ENCODE measurements at regions not wholly inside any gene's neighbourhood (a gene's known extent, or its start where the extent isn't known, plus 50 kb on each side); places are given as distances from the start of the nearest gene placed in this dataset.
A peak's percentile ranks its signal among the peaks of the same experiment; 100 is the strongest.
"Not testable (repeated sequence)": the region's sequence is repeated elsewhere in the genome, so short reads cannot be mapped to it uniquely, and the experiment has no call there.

DNA sequence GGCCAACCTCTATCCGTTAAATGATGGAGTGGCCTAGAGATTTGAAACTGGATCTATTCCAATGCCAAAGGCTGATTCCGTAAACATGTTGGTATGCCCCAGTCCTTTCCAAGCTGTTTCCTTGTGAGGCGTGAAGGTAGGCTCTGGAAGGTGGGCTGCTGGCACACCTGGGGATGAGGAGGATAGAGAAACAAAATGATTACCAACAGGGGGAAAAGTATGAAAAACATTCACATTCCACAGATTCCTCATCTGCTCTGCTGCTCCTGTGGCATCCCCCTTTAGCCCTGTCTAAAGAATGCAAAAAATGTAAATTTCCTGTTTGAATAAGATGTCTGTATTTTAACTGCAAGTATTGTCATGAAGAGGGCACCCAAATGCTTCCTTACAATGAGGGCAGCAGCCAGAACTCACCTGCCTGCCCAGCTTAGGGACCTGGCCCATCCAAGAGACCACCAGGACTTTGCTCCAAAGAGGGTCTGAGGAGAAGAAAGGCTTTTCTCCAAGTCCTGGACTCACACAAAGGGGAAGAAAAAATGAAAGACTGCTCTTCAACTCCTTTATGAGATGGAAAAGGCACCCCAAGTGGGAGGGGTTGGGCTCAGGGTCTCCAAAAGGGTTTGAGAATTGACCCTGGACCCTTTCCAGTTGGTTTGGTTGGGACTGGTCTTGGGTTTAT is 132.3 kb upstream of the PELI1 start:
- Mint-ChIP-seq H3K4me1 (ENCODE audit: low read depth) (peaks cover 32% of the 10 kb centered on the region), H3K9me3 (no peaks in the 10 kb centered on the region), H3K4me3 (no peak overlapping the region), H3K27ac (no peak overlapping the region), H3K36me3 (ENCODE audit: low read depth) (no peaks in the 10 kb centered on the region), H3K27me3 (no peaks in the 10 kb centered on the region)

DNA sequence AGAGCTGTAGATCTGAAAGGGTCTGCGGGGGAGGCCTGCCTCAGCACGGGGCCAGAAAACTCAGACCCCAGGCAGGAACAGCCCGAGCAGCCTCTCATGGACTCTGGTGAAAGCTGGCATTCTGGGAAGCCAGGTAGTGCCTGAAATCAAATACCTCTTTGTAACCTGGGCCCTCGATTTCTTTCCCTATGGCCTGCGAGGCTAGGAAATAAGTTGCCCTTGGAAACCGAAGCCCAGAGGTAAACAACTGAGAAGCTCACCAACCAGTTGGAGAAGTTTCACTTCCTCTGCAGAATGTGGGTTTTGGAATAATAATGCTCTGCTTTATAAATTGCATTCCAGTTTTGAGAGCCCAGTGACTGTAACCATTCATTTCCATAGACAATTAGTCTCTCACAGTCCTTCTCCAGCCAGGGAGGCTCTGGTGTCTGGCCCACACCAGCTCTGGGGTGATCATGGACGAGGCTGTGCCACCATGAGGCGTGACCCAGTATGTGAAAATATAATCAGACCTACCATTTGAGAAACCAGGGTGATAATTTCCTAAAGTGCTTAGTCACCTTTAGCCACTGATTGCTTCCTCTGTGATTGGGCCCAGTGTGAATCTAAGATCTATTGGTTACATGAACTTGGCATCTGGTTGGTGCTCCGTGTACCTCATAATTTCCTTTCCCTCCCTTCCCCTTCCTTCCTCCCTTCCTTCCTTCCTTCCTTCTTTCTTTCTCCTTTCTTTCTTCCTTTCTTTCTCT is 133.1 kb upstream of the PELI1 start:
- H3K4me1 Mint-ChIP-seq (ENCODE audit: low read depth), result peaks cover 32% of the 10 kb centered on the region
- no peak overlapping the region for H3K4me3 Mint-ChIP-seq
- no peak overlapping the region for H3K27ac Mint-ChIP-seq
- no peaks in the 10 kb centered on the region for H3K36me3 Mint-ChIP-seq (ENCODE audit: low read depth)
- H3K27me3 Mint-ChIP-seq, result no peaks in the 10 kb centered on the region
- no peaks in the 10 kb centered on the region for H3K9me3 Mint-ChIP-seq

DNA sequence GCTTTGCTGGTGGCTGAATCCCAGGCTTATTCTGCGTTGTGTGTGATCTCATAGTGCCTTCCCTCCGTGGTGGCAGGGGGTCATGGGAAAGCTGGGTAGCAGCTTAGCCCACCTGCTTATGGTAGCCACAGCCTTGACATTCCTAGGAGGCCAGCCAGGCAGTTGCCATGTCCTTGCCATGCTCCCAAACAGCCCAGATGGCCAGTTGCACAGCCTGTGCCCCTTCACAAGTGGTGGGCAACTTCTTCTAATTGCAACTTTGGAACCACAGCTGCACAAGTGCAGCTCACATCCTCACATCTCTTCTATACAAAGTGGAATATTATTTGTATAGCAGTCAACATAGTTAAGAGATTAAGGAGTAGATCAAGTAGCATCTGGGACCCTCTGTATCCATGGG is 136.6 kb upstream of the PELI1 start:
- H3K27me3 Mint-ChIP-seq; H3K4me3 Mint-ChIP-seq; H3K27ac Mint-ChIP-seq; H3K4me1 Mint-ChIP-seq (ENCODE audit: low read depth); H3K9me3 Mint-ChIP-seq; H3K36me3 Mint-ChIP-seq (ENCODE audit: low read depth): not testable (repeated sequence)

DNA sequence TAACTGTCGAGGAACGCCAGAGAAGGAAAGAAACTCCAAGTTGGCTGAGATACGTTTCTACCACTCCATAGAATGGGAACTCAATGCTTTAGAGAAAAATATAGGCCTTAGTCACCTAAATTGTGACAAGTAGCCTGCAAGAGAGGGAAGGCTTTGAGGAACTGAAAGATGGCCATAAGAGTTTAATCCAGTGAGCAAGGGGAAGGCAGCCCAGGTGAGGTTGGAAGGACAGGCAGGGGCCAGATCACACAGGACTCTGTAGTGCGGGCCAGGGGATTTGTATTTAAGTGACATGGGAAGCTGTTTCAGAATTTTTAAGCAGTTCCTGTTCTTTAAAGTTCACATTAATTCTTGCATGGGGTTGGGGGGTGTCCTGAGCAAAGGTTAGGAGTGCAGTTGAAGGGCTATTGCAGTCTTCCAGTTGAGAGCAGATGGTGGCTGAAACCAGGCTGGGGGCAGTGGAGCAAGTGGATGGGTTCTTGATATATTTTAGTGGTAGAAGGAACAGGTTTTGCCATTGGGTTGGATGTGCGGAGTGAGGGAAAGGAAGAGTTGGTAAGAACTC is 138.9 kb upstream of the PELI1 start:
- no peaks in the 10 kb centered on the region for H3K27me3 Mint-ChIP-seq
- H3K27ac Mint-ChIP-seq, result no peak overlapping the region
- H3K9me3 Mint-ChIP-seq, result no peaks in the 10 kb centered on the region

DNA sequence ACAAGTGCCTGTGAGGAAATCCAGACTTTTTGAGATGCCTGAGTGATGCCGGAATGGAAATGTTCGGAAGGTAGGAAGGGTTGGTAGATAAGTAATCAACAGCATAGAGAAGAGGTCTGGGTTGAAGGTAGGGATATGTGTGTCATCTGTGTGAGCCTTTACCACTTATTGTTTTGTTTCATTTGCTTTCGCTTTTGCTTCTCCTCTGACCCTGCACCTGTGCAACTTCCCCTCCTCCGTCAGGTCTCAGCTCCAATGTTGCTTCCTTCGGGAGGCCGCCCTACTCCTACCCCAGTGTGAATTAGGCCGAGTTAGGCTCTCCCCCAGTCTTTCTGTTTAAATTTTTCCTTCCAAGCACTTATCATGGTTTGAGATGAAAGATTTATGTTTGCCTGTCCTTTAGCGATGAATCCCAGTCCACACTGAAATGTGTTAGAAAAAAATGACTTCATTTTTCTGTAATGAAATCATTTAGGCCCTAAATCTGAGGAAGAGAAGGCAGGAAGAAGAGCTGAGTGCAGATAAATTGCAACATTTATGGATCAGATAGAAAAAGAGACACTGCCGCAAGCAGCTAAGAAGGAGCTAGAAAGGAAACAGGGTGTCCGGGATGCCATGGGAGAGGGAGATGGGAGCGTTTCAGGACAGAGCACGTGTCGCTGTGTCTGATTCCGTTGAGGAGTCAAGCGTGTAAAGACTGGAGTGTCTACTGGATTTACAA is 139.6 kb upstream of the PELI1 start:
- H3K27me3 Mint-ChIP-seq, result no peaks in the 10 kb centered on the region
- H3K4me3 Mint-ChIP-seq, result no peak overlapping the region
- H3K27ac Mint-ChIP-seq, result no peak overlapping the region
- no peaks in the 10 kb centered on the region for H3K36me3 Mint-ChIP-seq (ENCODE audit: low read depth)
- H3K9me3 Mint-ChIP-seq, result no peaks in the 10 kb centered on the region
- H3K4me1 Mint-ChIP-seq (ENCODE audit: low read depth), result no peaks in the 10 kb centered on the region

More for the DNA sequence above, 138.9 kb upstream of the PELI1 start:
- Mint-ChIP-seq H3K36me3 (ENCODE audit: low read depth) (no peaks in the 10 kb centered on the region), H3K4me1 (ENCODE audit: low read depth) (no peaks in the 10 kb centered on the region), H3K4me3 (no peak overlapping the region)

DNA sequence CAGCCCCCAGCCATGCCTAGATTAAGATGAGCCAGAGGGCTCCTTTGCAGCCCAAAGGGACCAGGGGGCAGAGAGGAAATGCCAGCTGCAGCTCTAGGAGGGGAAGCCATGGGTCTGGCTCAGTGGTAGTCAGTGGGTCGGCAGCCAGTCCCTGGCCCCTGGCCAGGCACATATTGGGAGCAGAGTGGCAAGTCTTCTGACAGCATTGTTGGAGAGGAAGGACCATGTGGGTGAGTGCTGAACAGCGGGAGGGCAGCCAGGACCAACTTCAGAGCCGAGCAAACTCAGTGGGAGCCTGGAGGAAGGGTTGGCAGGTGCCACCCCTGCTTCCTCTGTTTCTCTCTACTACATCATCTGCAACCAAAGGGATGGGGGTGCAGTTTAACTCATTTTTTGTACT is 140.5 kb upstream of the PELI1 start:
- H3K4me1 Mint-ChIP-seq (ENCODE audit: low read depth), result no peaks in the 10 kb centered on the region
- H3K4me3 Mint-ChIP-seq, result no peak overlapping the region
- H3K27me3 Mint-ChIP-seq, result no peaks in the 10 kb centered on the region
- H3K36me3 Mint-ChIP-seq (ENCODE audit: low read depth), result no peaks in the 10 kb centered on the region
- H3K27ac Mint-ChIP-seq, result no peak overlapping the region
- no peaks in the 10 kb centered on the region for H3K9me3 Mint-ChIP-seq

DNA sequence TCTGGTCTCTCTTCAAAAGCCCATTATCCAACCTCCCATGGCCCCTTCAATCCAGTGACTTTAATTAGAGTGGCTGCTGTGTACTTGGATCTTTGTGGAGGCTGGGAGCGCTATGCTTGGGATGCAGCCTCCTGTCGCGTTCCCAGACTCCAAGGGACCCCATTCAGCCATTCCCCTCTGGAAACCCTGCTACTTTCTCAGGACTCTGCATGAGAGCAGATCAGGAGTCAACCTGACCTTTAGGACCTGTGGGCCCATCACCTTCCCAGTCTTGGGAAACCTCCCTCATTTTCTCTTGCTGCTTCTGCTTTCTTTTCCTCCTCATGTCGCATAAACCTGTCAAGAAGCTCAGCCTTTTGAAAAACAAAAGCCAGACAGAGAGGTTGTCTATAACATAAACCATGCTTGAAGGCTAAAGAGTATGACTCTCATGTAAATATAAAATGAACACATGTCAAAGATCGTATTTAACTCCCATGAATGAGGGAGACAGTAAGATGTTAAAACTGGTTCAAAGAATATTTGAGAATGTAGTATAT is 143.1 kb upstream of the PELI1 start:
- Mint-ChIP-seq H3K4me3 (no peak overlapping the region), H3K4me1 (ENCODE audit: low read depth) (no peaks in the 10 kb centered on the region), H3K36me3 (ENCODE audit: low read depth) (no peaks in the 10 kb centered on the region), H3K27me3 (no peaks in the 10 kb centered on the region), H3K27ac (no peak overlapping the region), H3K9me3 (peaks cover 4% of the 10 kb centered on the region)

DNA sequence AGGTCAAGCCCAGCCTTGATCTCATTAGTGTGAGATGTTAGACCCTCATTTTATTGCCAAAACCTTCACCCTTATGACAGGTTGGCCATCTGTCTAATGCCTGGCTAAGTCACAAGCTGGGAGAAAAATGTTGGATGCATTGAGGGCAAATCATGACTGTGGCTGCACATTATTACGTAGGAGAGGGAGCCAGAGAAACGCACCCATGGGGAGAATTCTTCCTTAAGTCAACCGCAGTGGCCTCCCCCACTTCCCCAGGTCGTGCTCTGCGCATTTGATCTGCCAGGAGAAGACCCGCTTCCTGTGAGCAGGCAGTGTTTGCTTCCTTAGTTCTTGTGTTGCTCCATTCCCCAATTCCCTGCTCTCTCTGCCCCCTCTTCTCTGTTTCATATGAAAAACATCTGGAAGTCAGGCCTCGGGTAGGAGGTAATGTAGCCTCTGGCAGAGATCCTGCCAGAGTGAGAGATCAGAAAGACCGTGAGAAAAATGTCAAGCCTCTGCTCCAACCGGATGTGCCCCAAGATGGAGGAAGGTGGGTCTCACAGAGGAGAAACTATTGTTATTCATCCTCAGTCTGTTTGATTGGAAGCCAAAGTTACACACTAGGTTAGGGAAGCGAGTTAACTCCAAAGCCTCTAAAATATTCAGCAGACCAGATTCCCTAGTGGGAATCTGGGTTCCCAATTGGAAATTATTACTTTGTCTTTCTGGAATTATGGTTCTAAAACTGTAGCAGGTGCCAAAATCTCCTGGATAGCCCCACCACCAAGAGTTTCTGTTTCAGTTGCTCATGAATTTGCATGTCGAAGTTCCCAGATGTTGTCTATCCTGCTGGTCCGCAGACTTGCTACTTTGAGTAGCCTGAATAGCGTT is 144.3 kb upstream of the PELI1 start:
- no peak overlapping the region for H3K4me3 Mint-ChIP-seq
- H3K27me3 Mint-ChIP-seq, result no peaks in the 10 kb centered on the region
- H3K4me1 Mint-ChIP-seq (ENCODE audit: low read depth), result no peaks in the 10 kb centered on the region
- no peaks in the 10 kb centered on the region for H3K36me3 Mint-ChIP-seq (ENCODE audit: low read depth)
- no peak overlapping the region for H3K27ac Mint-ChIP-seq
- peaks cover 8% of the 10 kb centered on the region for H3K9me3 Mint-ChIP-seq

DNA sequence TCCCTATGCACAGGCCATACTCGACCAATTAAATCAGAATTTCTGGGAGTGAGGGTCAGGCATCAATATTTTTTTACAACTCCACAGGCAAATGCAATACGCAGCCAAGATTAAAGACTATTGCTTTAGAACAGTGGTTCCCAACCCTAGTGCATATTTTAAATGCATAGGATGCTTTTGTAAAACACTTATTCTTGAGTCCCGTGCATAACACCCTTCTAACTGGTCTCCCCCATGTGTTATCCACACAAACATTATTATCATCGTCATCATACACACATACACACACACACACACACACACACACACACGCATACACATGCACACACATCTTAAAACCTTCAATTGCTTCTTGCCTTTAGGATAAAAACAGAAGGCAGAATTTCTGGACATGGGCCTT is 145.0 kb upstream of the PELI1 start:
- H3K4me1 Mint-ChIP-seq (ENCODE audit: low read depth), result no peaks in the 10 kb centered on the region
- peaks cover 8% of the 10 kb centered on the region for H3K9me3 Mint-ChIP-seq
- H3K4me3 Mint-ChIP-seq, result no peak overlapping the region

DNA sequence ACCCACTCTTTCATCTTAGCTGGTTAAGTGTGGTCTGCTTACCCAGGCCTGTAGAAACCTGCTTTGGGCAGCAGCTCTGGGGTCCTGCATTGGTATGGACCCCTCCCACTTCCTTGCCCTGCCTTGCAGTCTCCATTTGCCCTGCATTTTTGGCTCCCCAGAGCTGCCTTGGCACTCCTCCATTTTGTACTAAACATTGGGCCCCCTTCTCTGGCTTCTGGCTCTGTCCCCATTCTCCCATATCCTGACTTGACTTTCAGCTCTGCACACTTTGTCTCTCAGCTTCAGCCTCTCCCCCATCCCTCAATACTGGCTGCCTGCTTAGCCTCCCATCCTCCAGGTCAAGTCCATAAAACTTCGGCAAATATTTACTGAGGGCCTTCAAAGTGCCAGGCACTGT is 145.5 kb upstream of the PELI1 start:
- H3K36me3 Mint-ChIP-seq (ENCODE audit: low read depth), result no peaks in the 10 kb centered on the region
- no peak overlapping the region for H3K27ac Mint-ChIP-seq
- H3K27me3 Mint-ChIP-seq, result no peaks in the 10 kb centered on the region
- no peak overlapping the region for H3K4me3 Mint-ChIP-seq
- peaks cover 3% of the 10 kb centered on the region for H3K4me1 Mint-ChIP-seq (ENCODE audit: low read depth)
- H3K9me3 Mint-ChIP-seq, result peaks cover 8% of the 10 kb centered on the region

More for the DNA sequence above, 145.0 kb upstream of the PELI1 start:
- Mint-ChIP-seq H3K27ac (no peak overlapping the region), H3K27me3 (no peaks in the 10 kb centered on the region), H3K36me3 (ENCODE audit: low read depth) (no peaks in the 10 kb centered on the region)

DNA sequence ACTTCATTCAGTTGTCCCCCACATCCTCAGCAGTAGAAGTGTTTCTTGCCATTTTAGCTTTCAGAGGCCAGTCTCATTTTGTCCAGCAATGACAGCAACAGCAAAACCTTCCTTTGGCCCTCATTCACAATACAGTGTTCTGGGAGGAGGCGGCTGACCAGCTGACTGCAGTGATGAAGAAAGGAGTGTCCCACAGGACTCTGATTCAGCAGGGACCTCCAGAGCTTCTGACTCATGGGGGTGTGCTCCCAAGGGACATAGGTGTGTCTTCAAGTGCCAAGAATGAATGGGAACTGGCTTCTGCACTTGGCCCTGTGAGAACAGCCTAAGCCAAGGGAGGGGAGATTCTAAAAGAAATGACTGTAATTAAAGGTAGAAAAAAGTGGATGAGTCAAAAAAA is 147.0 kb upstream of the PELI1 start:
- Mint-ChIP-seq H3K27me3 (no peaks in the 10 kb centered on the region), H3K27ac (peak overlapping the region; percentile 14), H3K9me3 (peaks cover 8% of the 10 kb centered on the region), H3K4me1 (ENCODE audit: low read depth) (peaks cover 18% of the 10 kb centered on the region), H3K36me3 (ENCODE audit: low read depth) (no peaks in the 10 kb centered on the region), H3K4me3 (no peak overlapping the region)

DNA sequence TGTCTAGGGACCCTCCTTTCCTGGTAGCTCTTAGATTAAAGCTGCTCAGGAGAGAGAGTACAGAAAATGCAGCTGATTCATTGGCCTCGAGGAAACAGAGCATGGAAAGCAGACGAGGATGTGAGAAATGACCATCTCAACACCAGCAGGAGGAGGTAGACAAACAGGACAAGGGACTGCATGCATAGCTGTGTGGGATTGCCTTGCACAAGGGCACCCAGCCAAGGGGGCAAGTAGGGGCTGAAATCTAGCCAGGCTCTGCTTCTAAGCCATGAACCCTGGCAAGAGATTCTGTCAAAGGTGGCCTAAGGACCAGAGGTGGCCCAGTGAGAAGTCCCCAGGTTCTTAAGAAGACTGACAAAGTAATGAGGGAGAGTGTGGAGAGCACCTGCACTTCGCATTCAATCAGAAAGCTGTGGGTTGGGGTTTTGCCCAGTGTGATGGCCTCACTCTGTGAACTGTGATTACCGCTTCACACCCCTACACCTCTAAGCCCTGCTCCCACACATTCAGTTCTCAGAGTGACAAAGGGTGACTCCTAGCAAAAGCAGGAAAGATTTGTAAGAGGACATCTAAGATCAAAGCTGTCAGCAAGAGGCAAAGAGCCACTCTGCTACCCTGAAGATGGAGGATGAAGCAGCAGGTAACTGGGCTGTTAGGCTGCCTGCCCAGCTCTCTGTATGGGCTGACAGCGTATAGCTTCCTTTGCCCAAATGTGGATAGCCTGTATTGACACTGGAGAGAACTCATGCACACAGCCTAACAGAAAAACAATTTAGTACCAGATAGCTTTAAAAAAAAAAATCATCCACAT is 151.3 kb upstream of the PELI1 start:
- Mint-ChIP-seq H3K9me3 (peaks cover 4% of the 10 kb centered on the region), H3K4me3 (no peak overlapping the region), H3K36me3 (ENCODE audit: low read depth) (no peaks in the 10 kb centered on the region), H3K4me1 (ENCODE audit: low read depth) (peaks cover 28% of the 10 kb centered on the region), H3K27me3 (peaks cover 8% of the 10 kb centered on the region), H3K27ac (no peak overlapping the region)

DNA sequence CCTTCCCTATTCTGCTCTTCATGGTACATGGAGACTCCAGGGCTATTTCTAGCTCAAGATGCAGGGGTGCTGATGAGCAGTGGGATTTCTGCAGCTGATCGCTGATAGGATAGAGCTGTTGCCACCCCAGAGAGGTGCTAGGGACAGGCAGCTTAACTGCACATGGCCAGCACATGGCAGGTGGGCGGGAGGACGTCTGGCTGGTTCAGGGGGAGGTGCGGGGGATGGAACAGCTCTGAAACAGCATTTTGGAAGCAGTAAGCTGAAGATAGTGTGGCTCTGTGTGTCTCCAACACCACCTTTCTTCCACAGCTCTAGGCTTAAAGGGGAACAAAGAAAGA is 151.9 kb upstream of the PELI1 start:
- H3K27me3 Mint-ChIP-seq, result peaks cover 8% of the 10 kb centered on the region
- H3K36me3 Mint-ChIP-seq (ENCODE audit: low read depth), result no peaks in the 10 kb centered on the region
- H3K4me1 Mint-ChIP-seq (ENCODE audit: low read depth), result peaks cover 28% of the 10 kb centered on the region
- H3K9me3 Mint-ChIP-seq, result peaks cover 4% of the 10 kb centered on the region
- H3K4me3 Mint-ChIP-seq, result no peak overlapping the region
- peak overlapping the region; percentile 6 for H3K27ac Mint-ChIP-seq
